ENCODE measurements at regions not wholly inside any gene's neighbourhood (a gene's known extent, or its start where the extent isn't known, plus 50 kb on each side); places are given as distances from the start of the nearest gene placed in this dataset.

DNA sequence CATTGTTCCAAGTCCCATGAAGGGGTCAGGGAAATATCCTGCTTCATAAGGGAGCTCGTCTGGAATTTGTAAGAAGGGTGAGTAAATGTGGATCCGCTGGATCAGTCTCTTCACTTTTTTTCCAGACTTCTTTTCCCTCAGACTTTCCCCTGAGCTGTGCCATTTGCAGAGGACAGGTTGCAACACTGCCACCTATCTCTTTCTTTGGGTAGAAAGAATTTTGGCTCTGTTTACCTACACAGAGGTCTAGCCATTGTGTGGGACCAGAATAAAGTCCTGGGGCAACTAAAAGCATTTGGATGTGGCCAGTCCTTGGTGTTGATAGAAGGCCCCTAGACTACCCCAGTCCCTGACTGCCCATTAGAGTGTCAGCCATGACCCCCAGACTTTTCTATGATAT is 1146.7 kb upstream of the PRMT6 start:
- TF ChIP-seq TAF1 (IDR thresholded peaks at IDR 0.05; ENCODE audit: borderline replicate concordance, low read depth, low read length) (no peak), POLR2A (IDR thresholded peaks at IDR 0.05; ENCODE audit: low read depth, low read length) (no peak), POLR2AphosphoS5 (IDR thresholded peaks at IDR 0.05; ENCODE audit: low read depth, low read length) (no peak)
